NOMO-1 (cell line): ENCODE measurements at regions not wholly inside any gene's neighbourhood (a gene's known extent, or its start where the extent isn't known, plus 50 kb on each side); places are given as distances from the start of the nearest gene placed in this dataset.

Experiments
- DNase-seq, 2 experiments: peaks; one replicate each; lab custom pipeline; 2025; ENCODE audit not compliant: unreplicated experiment in 2 of 2; lab: John Stamatoyannopoulos, UW

GRCh38 chr18:26794230-26795101, 71.0 kb downstream of the AQP4 start:
- no peak for DNase-seq

- no peak for DNase-seq
Measured at GRCh38 chr18:26792661-26793060, 72.8 kb downstream of the AQP4 start.

GRCh38 chr18:26791676-26792075, 73.8 kb downstream of the AQP4 start:
- DNase-seq = no peak

GRCh38 chr18:26784599-26784998, 80.9 kb downstream of the AQP4 start:
- no peak for DNase-seq

GRCh38 chr18:26783170-26783569, 82.3 kb downstream of the AQP4 start:
- DNase-seq = no peak

- DNase-seq = peak in 1 of 2 experiments; percentile 32
Measured at GRCh38 chr18:26780520-26781325, 84.8 kb downstream of the AQP4 start.

GRCh38 chr18:26778054-26778393, 87.5 kb downstream of the AQP4 start:
- no peak for DNase-seq

- DNase-seq = no peak
Measured at GRCh38 chr18:26777351-26778053, 88.0 kb downstream of the AQP4 start.

- DNase-seq = no peak
Measured at GRCh38 chr18:26772691-26773090, 92.8 kb downstream of the AQP4 start.

GRCh38 chr18:26771524-26771923, 94.0 kb downstream of the AQP4 start:
- DNase-seq = peak in 1 of 2 experiments; percentile 15

GRCh38 chr18:26768385-26768784, 97.1 kb downstream of the AQP4 start:
- no peak for DNase-seq

GRCh38 chr18:26765498-26765897, 100.0 kb downstream of the AQP4 start:
- no peak for DNase-seq

GRCh38 chr18:26764586-26764985, 100.9 kb downstream of the AQP4 start:
- DNase-seq = no peak

- DNase-seq = no peak
Measured at GRCh38 chr18:26764177-26764576, 101.3 kb downstream of the AQP4 start.

- no peak for DNase-seq
Measured at GRCh38 chr18:26763446-26764110, 101.9 kb downstream of the AQP4 start.

GRCh38 chr18:26757263-26758019, 108.1 kb downstream of the AQP4 start:
- no peak for DNase-seq

GRCh38 chr18:26756556-26756955, 109.0 kb downstream of the AQP4 start:
- DNase-seq = no peak

- peak in 1 of 2 experiments; percentile 13 for DNase-seq
Measured at GRCh38 chr18:26746826-26747475, 118.6 kb downstream of the AQP4 start.

GRCh38 chr18:26746398-26746797, 119.1 kb downstream of the AQP4 start:
- peak in 1 of 2 experiments; percentile 32 for DNase-seq
